ENCODE measurements at regions not wholly inside any gene's neighbourhood (a gene's known extent, or its start where the extent isn't known, plus 50 kb on each side); places are given as distances from the start of the nearest gene placed in this dataset.

DNA sequence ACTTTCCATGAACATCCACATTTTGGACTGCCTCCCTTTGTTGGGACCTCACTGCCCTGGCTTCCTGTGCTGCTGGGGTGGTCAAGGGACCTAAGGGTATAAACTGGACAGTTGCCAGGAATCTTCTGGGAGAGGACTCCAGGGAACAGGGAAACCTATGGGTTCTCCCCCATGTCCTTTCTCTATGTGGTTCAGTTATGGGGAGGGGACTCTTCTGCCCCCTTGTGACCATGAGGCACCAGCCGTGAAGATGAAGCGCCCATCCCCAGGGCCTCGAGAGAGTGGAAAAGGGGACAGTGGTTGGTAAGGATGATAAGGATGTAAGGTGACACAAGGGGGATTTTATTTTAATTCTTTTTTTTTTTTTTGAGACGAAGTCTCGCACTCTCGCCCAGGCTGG lies 177.0 kb upstream of the TMEM132C start:
- Histone ChIP-seq H3K4me3 (no peak overlapping the region), H3K27me3 (no peaks in the 10 kb centered on the region), H3K27ac (no peak overlapping the region), H3K9me3 (no peaks in the 10 kb centered on the region), H3K36me3 (no peaks in the 10 kb centered on the region), H3K4me1 (no peaks in the 10 kb centered on the region)
- DNase-seq, result no peak
- TF ChIP-seq CTCF (IDR thresholded peaks at IDR 0.05) (no peak), POLR2A (IDR thresholded peaks at IDR 0.05) (no peak)

GRCh38 chr12:128091101-128091720 lies 175.8 kb upstream of the TMEM132C start:
- Histone ChIP-seq H3K27me3 (no peaks in the 10 kb centered on the region), H3K9me3 (no peaks in the 10 kb centered on the region), H3K27ac (no peak overlapping the region), H3K36me3 (no peaks in the 10 kb centered on the region), H3K4me3 (no peak overlapping the region), H3K4me1 (no peaks in the 10 kb centered on the region)
- TF ChIP-seq CTCF (IDR thresholded peaks at IDR 0.05), result no peak
- no peak for TF ChIP-seq POLR2A (IDR thresholded peaks at IDR 0.05)
- DNase-seq, result no peak

DNA sequence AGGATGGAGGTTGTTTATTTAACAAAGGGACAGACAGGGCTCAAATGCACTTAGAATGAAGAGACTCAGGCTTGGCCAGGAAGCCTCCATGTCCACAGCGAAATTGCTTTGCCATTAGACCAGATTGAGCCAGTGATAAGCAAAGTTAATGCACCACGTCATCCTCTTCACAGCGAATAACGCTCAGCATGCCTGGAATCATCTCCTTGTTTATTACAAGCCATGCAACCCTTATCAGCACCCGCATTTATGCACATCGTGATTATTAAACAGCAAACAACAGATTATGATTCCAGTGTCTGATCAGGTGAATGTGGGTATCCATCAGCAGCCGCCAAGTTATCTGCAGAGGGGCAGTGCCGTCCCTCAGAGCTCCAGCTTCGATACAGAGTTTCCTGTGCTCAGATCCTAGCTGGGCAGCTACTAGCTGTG lies 175.0 kb upstream of the TMEM132C start:
- Histone ChIP-seq H3K9me3 (no peaks in the 10 kb centered on the region), H3K27me3 (no peaks in the 10 kb centered on the region)

DNA sequence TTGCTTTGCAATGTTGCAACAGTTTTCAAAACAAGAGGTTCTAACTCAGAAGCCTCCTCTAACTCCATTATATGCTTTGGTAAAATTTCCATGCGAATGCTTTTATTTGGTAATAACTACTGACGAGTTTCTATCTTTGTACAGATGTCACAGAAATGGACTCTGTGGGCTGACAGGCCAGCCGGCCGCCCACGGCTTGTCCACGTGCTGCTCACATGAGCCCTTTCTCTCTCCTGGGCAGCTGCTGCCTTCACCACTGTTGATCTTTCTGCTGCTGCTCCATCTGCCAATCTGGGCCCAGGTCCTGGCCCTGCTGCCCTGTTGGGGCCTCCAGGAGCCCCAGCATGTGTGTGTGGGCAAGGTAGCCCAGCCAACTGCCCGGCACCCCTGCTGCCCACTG lies 168.2 kb upstream of the TMEM132C start:
- TF ChIP-seq CTCF (IDR thresholded peaks at IDR 0.05), result no peak
- TF ChIP-seq POLR2A (IDR thresholded peaks at IDR 0.05), result no peak
- Histone ChIP-seq H3K36me3 (no peaks in the 10 kb centered on the region), H3K27me3 (no peaks in the 10 kb centered on the region), H3K4me3 (no peak overlapping the region), H3K9me3 (no peaks in the 10 kb centered on the region), H3K27ac (no peak overlapping the region), H3K4me1 (no peaks in the 10 kb centered on the region)
- DNase-seq, result no peak

More for the DNA sequence above, 175.0 kb upstream of the TMEM132C start:
- Histone ChIP-seq H3K4me3 (no peak overlapping the region), H3K27ac (no peak overlapping the region), H3K4me1 (no peaks in the 10 kb centered on the region), H3K36me3 (no peaks in the 10 kb centered on the region)
- no peak for DNase-seq
- no peak for TF ChIP-seq CTCF (IDR thresholded peaks at IDR 0.05)
- no peak for TF ChIP-seq POLR2A (IDR thresholded peaks at IDR 0.05)

GRCh38 chr12:128103152-128103551 lies 163.8 kb upstream of the TMEM132C start:
- TF ChIP-seq CTCF (IDR thresholded peaks at IDR 0.05) (no peak), POLR2A (IDR thresholded peaks at IDR 0.05) (no peak)

DNA sequence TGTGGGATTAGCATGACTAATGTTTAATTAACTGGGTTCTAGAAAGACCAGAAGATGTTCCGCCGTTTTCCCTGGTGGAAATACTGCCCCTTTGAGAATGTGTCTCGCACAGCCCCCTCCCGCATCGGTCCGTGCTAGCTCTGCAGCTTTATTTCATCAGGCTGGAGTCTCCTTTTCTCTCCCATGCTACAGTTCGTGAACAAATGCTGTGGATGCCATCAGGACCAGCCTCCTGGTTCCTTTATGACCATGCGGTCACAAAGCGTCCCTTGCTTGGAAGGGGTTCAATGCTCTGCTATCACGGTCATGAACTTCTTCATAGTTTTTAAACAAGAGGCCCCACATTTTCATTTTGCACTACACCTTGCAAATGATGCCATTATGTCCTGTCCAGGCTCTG lies 157.7 kb upstream of the TMEM132C start:
- Histone ChIP-seq H3K36me3 (no peaks in the 10 kb centered on the region), H3K4me3 (no peak overlapping the region), H3K27me3 (no peaks in the 10 kb centered on the region), H3K9me3 (no peaks in the 10 kb centered on the region), H3K27ac (no peak overlapping the region), H3K4me1 (no peaks in the 10 kb centered on the region)
- TF ChIP-seq POLR2A (IDR thresholded peaks at IDR 0.05) (no peak), CTCF (IDR thresholded peaks at IDR 0.05) (no peak)
- DNase-seq, result no peak

More at GRCh38 chr12:128103152-128103551, 163.8 kb upstream of the TMEM132C start:
- no peak overlapping the region for H3K4me3 ChIP-seq
- no peaks in the 10 kb centered on the region for H3K4me1 ChIP-seq
- H3K27me3 ChIP-seq, result no peaks in the 10 kb centered on the region
- H3K27ac ChIP-seq, result no peak overlapping the region
- no peaks in the 10 kb centered on the region for H3K9me3 ChIP-seq
- H3K36me3 ChIP-seq, result no peaks in the 10 kb centered on the region
- DNase-seq, result no peak
